Suppressor macrophage (primary cell): ENCODE measurements at regions not wholly inside any gene's neighbourhood (a gene's known extent, or its start where the extent isn't known, plus 50 kb on each side); places are given as distances from the start of the nearest gene placed in this dataset.
"Not testable (repeated sequence)": the region's sequence is repeated elsewhere in the genome, so short reads cannot be mapped to it uniquely, and the experiment has no call there.

Experiments
- DNase-seq, 4 experiments: peaks; one replicate each; pipeline ENCODE4 v3.0.0-alpha.2; 2020 to 2022

GRCh38 chr6:82584856-82585255 is 221.2 kb downstream of the TPBG start:
- DNase-seq, result no peak

GRCh38 chr6:82588020-82588419 is 224.4 kb downstream of the TPBG start:
- DNase-seq, result no peak

DNA sequence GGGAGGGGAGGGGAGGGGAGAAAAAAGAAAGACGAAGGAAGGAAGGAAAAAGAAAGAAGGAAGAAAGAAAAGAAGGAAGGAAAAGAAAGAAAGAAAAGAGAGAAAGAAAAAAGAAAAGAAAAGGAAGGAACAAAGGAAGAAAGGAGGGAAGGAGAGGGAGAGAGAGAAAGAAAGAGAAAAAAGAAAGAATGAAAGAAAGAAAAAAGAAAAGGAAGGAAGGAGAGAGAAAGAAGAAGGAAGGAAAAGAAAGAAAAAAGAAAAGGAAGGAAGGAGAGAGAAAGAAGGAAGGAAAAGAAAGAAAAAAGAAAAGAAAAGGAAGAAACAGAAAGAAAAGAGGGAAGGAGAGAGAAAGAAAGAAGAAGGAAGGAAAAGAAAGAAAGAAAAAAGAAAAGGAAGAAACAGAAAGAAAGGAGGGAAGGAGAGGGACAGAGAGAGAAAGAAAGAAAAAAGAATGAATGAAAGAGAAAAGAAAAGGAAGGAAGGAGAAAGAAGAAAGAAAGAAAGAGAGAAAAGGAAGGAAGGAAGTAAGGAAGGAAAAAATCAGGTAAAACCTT is 225.3 kb downstream of the TPBG start:
- no peak for DNase-seq

DNA sequence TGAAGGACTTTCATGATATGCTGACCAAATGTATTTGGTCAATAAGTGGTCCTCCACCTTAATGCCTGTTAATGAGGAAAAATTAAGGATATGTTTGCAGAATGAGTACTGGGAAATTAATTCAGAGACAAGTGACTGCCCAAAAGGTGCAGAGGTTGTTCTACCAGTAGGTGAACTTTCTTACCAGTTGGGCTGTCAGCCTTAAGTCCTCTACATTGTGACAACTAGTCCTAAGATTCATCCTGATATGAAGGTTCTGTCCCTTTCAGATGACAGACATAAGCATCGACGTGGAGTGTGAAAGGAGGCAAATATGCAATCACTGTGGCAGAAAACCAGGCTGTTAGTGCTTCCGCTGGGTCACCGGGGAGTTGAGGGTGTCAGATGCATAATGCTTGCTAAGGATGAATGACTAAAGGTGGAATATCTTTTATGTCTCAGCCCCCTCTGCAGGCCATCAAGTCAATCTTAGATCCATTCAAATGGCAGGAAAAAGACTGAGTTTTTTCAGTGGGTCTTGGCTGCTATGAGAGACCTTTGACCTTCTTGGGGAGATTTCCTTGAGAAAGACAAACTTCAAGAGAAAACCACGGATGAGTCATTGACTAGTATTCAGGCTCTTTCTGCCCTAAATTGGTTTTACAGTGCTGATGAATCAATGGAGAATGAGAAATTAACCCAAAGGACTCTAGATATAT is 226.0 kb downstream of the TPBG start:
- DNase-seq, result peak in 3 of 4 experiments; percentile 1 to 2 (median 1)

DNA sequence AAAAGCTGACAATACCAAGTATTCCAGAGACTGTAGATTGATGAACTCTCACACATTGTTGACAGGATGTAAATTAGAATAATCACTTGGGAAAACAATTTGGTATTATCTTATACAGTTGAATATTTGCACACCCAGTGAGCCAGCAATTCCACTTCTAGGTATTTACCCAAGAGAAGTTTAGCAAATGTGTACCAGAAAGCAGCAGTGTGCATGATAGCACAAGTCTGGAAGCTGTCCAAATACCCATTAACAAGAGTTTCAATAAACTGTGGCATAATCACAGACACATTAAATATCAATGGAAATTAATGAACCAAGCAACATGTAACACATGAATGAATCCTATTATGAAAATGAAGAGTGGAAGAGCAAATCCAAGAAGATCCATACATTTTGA is 233.6 kb downstream of the TPBG start:
- no peak for DNase-seq

DNA sequence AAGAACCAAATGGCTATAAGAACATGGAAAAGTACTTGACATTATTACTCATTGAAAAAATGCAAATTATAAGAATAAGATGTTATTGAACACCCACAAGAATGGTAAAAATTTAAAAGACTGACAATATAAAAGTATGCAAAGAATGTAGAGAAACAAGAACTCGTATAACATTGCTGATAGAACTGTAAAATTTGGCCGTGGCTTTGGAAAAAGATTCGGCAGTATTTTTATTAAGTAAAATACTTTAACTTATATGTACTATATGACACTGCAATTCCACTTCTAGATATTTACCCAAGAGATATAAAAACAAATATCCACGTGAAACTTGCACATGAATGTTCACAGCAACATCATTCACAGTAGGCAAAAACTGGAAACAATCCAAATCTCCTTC is 239.2 kb downstream of the TPBG start:
- no peak for DNase-seq

GRCh38 chr6:82603871-82604270 is 240.3 kb downstream of the TPBG start:
- no peak for DNase-seq

DNA sequence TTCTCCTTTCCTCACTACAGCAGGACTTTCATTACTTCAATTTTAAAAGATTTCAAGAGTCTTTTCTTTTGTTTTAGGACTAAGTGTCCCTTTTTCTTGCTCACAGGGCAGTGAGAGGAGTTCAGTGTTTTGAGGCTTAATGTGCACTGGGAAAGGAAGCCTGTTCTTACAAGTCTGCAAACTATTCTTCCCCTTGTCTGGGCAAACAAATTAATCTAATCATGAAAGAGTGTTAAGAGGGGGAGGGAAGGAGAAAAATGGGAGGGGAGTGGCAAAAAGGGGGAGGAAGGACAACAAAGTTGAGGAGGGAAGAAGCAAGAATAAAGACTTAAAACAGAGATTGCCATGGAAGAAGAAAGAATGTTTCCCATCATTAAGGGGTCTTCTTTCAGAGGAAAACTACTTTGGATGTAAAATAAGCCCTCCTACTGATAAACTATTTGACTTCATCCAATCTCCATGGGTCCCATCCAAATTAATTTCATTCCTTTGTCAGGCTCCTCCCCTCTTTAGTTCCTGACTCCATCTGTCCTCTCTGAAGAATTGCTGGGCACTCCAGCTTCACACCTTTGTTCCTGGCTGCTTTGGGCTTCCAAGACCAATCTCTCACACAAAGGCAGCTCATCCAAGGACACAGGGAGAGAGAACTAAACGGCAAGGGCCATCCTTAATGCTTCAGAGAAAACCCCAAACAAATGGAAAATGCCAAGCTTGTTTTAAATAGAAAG is 244.5 kb downstream of the TPBG start:
- no peak for DNase-seq

DNA sequence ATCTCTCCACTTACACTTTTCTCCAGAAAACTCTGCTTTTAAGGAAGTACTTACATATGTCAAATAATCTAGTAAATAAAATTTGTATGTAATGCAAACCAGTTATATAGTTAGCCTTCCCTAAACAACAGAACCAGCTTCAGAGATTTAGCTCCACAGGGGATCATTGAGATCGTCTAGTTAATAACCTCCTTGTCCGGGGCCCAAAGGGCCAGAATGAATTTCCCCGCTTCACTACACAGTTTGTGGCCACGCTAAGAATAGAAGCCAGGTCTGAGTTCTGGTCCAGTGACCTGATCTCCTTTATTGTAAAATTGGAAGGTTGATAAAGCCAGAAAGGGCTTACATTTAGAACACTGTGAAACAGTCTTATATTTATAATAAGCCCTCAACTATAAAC is 245.2 kb downstream of the TPBG start:
- DNase-seq, result no peak

- no peak for DNase-seq
Measured at GRCh38 chr6:82611751-82612150, 248.1 kb downstream of the TPBG start.

- DNase-seq, result no peak
Measured at GRCh38 chr6:82612475-82613039, 248.9 kb downstream of the TPBG start.

- no peak for DNase-seq
Measured at GRCh38 chr6:82614518-82614917, 250.9 kb downstream of the TPBG start.

- no peak for DNase-seq
Measured at GRCh38 chr6:82616386-82617028, 252.9 kb downstream of the TPBG start.

DNA sequence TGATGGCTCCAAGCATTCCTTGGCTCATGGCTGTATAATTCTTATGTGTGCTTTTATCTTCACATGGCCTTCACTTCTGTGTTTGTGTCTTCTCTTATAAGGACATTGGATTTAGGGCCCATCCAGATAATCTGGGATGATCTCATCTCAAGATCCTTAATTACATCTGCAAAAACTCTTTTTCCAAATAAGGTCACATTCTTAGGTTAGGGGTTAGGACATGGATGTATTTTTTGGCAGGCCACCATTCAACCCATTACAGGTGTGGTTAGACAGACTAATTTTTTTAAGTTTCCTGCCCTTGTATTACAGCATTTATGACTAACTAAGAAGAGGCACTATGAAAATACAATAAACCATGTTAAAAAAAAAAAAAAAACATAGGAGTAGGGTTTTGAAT is 254.0 kb downstream of the TPBG start:
- no peak for DNase-seq

DNA sequence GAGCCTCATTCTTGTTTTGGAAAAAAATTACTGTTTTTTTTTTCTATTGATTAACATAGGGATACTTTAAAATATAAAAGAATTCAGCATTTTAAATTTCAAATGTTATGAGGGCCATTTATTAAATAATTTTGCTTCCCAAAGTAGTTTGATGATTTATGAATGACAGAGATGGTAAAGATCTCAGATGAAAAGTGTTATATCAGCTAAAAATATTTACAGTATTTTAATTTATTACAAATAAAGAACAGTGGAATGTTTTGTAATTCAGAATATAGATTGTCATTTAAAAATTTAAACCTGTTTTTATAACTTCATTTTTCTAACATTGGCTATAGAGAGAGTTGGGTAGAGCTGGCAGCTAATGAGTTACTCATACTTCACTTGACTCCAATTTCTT is 256.0 kb downstream of the TPBG start:
- DNase-seq, result no peak

DNA sequence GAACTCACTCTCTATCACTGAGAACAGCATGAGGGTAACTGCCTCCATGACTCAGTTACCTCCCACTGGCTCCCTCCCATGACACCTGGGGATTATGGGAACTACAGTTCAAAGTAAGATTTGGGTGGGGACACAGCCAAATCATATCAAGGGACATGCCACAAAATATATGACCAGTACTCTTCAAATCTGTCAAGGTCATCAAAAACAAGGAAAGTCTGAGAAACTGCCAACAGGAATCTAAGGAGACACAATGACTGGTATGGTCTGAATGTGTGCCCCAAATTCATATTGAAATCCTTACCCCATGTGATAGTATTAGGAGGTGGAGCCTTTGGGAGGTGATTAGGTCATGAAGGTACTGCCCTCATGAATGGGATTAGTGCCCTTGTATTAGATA is 258.8 kb downstream of the TPBG start:
- DNase-seq, result no peak

- no peak for DNase-seq
Measured at GRCh38 chr6:82624251-82624650, 260.6 kb downstream of the TPBG start.

DNA sequence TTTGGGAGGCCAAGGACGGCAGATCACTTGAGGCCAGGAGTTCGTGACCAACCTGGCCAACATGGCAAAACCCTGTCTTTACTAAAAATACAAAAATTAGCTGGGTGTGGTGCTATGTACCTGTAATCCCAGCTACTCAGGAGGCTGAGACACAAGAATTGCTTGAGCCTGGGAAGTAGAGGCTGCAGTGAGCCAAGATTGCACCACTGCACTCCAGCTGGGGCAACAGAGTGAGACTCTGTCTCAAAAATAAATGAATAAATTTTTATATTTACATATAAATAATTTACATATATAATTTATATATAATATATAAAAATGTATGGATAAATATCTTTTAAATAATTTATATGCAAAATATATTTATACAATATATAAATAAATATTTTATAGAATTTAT is 263.3 kb downstream of the TPBG start:
- DNase-seq, result not testable (repeated sequence)

DNA sequence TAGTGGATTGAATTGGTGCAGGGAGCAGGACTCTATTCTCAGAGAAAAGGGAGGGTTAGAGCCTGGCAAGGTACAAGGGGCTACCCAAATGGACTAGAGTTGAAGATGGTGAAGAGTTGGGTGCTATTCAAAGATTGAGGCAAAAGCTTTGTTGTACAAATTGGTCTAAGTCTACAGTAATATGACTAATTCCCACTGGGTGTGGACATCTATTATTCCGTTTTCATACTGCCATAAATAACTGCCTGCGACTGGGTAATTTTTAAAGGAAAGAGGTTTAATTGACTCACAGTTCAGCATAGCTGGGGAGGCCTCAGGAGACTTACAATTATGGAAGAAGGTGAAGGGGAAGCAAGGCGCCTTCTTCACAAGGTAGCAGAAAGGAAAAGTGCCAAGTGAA is 266.3 kb downstream of the TPBG start:
- DNase-seq, result no peak

DNA sequence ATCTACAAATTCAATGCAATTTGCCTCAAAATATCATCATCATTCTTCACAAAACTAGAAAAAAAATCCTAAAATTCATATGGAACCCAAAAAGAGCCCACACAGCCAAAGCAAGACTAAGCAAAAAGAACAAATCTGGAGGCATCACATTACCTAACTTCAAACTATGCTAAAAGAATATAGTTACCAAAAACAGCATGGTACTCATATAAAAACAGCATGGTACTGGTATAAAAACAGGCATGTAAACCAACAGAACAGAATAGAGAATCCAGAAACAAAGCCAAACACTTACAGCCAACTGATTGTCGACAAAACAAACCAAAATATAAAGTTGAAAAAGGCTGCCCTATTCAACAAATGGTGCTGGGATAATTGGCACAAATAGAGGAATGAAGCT is 278.1 kb downstream of the TPBG start:
- DNase-seq, result no peak

- DNase-seq, result no peak
Measured at GRCh38 chr6:82645536-82646230, 282.1 kb downstream of the TPBG start.

DNA sequence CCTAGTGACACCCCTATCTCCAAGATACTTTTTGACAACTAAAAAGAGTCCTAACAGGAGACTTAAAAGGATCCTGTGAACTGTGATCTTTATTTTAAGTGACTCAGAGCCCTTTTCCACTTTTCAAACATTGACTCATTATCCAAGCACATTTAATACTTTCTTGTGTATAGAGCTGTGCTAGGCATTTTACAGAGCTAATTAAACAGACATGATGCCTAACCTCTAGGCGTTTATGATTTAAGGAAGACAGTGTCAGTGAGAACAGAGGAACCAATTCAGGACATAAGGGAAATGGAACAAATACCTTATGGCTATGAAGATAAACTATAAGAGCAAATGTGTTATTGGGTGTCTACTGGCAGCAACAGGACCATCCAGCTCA is 282.6 kb downstream of the TPBG start:
- DNase-seq, result no peak

DNA sequence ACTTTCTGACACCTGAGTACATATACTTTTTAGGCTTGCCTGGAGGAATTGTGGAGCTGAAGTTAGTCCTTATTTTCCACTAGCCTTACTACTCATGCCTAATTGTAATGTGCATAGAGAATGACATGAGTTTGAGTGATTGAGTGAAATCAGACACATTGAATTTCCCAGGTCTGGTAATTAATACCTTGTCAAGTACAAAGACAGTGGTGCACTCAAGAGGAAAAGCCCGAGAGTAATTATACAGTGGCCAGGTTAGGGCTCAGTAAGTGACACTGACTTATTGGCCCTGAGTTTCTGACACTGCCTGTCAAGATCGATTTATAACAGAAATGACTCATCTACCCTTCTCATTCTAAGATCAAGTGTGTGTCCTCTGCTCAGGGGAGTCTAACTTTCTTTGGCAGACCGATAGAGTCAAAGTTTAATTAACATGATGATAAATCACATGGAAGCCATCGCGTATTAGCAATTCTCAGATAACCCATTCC is 288.3 kb downstream of the TPBG start:
- no peak for DNase-seq
